GM12865 (cell line): ENCODE measurements at regions not wholly inside any gene's neighbourhood (a gene's known extent, or its start where the extent isn't known, plus 50 kb on each side); places are given as distances from the start of the nearest gene placed in this dataset.

Experiments
- DNase-seq: peaks from one replicate; pipeline ENCODE4 v3.0.0; 2010; ENCODE audit warnings: low read depth
- H3K4me3 ChIP-seq: 2 replicates; pipeline ENCODE4 v1.5.1; 2011; ENCODE audit warnings: mild to moderate bottlenecking, low read depth, low read length, control low read depth
- TF ChIP-seq, protein P1 (sequence below): IDR thresholded peaks from 2 replicates; pipeline ENCODE4 v1.5.1; 2011; ENCODE audit warnings: low read length, control low read depth, low read depth, inconsistent platforms; ENCODE audit not compliant: insufficient read depth; ENCODE audit errors: missing control alignments

DNA sequence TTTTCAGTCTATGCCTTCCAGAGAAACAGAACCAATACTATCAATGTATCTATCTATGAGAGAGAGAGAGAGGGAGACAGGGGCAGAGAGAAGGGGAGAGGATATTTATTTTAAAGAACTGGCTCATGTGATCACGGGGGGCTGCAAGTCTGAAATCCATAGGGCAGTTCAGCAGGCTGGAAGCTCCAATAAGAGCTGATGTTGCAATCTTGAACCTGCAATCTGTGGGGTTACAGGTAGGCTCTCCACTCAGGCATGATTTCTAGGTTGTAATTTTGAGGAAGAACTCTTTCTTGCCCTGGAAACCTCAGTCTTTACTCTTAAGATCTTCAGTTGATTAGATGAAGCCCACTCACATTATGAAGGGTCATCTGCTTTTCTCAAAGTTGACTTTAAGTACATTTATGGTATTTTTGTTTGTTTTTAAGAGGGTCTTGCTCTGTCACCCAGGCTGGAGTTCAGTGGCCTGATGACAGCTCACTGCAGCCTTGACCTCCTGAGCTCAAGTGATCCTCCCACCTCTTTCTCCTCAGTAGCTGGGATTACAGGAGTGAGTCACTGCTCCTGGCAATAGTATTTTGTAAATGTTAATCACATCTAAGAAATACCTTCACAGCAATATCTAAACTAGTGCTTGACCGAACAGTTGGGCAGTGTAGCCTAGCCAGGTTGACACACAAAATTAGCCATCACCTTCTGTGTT lies 376.4 kb downstream of the FGF9 start:
- no peak overlapping the region for H3K4me3 ChIP-seq
- no peak for DNase-seq
- TF ChIP-seq, protein P1, sequence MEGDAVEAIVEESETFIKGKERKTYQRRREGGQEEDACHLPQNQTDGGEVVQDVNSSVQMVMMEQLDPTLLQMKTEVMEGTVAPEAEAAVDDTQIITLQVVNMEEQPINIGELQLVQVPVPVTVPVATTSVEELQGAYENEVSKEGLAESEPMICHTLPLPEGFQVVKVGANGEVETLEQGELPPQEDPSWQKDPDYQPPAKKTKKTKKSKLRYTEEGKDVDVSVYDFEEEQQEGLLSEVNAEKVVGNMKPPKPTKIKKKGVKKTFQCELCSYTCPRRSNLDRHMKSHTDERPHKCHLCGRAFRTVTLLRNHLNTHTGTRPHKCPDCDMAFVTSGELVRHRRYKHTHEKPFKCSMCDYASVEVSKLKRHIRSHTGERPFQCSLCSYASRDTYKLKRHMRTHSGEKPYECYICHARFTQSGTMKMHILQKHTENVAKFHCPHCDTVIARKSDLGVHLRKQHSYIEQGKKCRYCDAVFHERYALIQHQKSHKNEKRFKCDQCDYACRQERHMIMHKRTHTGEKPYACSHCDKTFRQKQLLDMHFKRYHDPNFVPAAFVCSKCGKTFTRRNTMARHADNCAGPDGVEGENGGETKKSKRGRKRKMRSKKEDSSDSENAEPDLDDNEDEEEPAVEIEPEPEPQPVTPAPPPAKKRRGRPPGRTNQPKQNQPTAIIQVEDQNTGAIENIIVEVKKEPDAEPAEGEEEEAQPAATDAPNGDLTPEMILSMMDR: no peak

- DNase-seq: no peak
- TF ChIP-seq, protein P1: no peak
- H3K4me3 ChIP-seq: no peak overlapping the region
These were observed 376.9 kb downstream of the FGF9 start for GRCh38 chr13:22047785-22048104.

- no peak for DNase-seq
- no peak overlapping the region for H3K4me3 ChIP-seq
- TF ChIP-seq, protein P1: no peak
These were observed 378.5 kb downstream of the FGF9 start for GRCh38 chr13:22049384-22049783.

- no peak overlapping the region for H3K4me3 ChIP-seq
- no peak for DNase-seq
- TF ChIP-seq, protein P1: no peak
These were observed 380.2 kb downstream of the FGF9 start for GRCh38 chr13:22050951-22051563.

DNA sequence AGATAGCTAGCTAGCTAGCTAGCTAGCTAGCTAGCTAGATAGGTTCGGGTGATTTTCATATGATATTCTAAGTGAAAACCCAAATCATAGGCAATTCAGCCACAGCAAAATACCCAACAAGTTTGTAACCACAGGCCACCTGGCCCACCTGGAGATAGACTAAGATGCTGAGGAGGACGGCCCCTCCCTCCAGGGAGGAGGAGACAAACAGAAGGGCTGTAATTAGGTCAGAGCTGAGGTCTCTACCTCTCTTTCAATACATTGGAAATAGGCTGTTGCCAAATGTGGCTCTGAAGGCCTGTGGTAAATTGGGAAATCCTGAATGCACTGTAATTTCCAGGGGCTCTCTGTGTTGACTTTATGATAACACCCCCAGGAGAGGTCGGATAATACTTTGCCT lies 382.2 kb downstream of the FGF9 start:
- TF ChIP-seq, protein P1: no peak
- no peak overlapping the region for H3K4me3 ChIP-seq
- DNase-seq: no peak

- TF ChIP-seq, protein P1: no peak
- H3K4me3 ChIP-seq: no peak overlapping the region
- DNase-seq: no peak
These were observed 384.4 kb downstream of the FGF9 start for GRCh38 chr13:22055259-22055658.

DNA sequence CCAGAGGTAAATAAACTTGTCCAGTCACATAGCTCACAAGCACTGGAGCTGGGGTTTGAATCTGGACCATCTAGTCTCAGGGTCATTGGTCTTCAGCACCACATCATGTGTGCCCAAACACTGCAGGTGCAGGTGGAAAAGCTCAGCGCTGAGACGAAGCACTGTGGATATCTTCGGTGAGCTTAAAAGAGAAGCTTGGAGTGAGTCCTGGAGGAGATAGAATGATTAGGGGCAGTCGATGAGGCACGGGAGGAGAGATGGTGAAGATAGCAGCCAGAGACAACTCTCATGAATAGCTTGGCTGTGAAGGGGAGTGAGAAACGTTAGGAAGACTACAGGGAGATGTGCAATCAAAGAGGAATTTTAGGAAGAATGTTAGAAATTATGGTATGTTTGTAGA lies 389.3 kb downstream of the FGF9 start:
- H3K4me3 ChIP-seq: no peak overlapping the region
- no peak for DNase-seq
- TF ChIP-seq, protein P1: no peak
